ENCODE measurements at regions not wholly inside any gene's neighbourhood (a gene's known extent, or its start where the extent isn't known, plus 50 kb on each side); places are given as distances from the start of the nearest gene placed in this dataset.
A peak's percentile ranks its signal among the peaks of the same experiment; 100 is the strongest.
"Not testable (repeated sequence)": the region's sequence is repeated elsewhere in the genome, so short reads cannot be mapped to it uniquely, and the experiment has no call there.

- DNase-seq (ENCODE audit: low read depth): no peak
These were observed 214.0 kb upstream of the KLF14 start for GRCh38 chr7:130947792-130948580.

- DNase-seq (ENCODE audit: low read depth): no peak
These were observed 214.8 kb upstream of the KLF14 start for GRCh38 chr7:130948822-130949221.

GRCh38 chr7:130949550-130949949 lies 215.5 kb upstream of the KLF14 start:
- DNase-seq (ENCODE audit: low read depth): no peak

GRCh38 chr7:130950054-130950453 lies 216.0 kb upstream of the KLF14 start:
- no peak for DNase-seq (ENCODE audit: low read depth)

- no peak for DNase-seq (ENCODE audit: low read depth)
These were observed 216.7 kb upstream of the KLF14 start for GRCh38 chr7:130950741-130951140.

GRCh38 chr7:130951303-130951975 lies 217.4 kb upstream of the KLF14 start:
- no peak for DNase-seq (ENCODE audit: low read depth)

GRCh38 chr7:130951976-130952876 lies 218.2 kb upstream of the KLF14 start:
- DNase-seq (ENCODE audit: low read depth): no peak

- DNase-seq (ENCODE audit: low read depth): no peak
These were observed 219.2 kb upstream of the KLF14 start for GRCh38 chr7:130953196-130953595.

- DNase-seq (ENCODE audit: low read depth): no peak
These were observed 221.0 kb upstream of the KLF14 start for GRCh38 chr7:130954918-130955564.

GRCh38 chr7:130955565-130955919 lies 221.5 kb upstream of the KLF14 start:
- no peak for DNase-seq (ENCODE audit: low read depth)

- DNase-seq (ENCODE audit: low read depth): no peak
These were observed 222.6 kb upstream of the KLF14 start for GRCh38 chr7:130956417-130957136.

GRCh38 chr7:130957137-130957513 lies 223.1 kb upstream of the KLF14 start:
- DNase-seq (ENCODE audit: low read depth): peak; percentile 34

GRCh38 chr7:130957722-130958435 lies 223.9 kb upstream of the KLF14 start:
- not testable (repeated sequence) for DNase-seq (ENCODE audit: low read depth)

- no peak for DNase-seq (ENCODE audit: low read depth)
These were observed 224.8 kb upstream of the KLF14 start for GRCh38 chr7:130958846-130959245.

- DNase-seq (ENCODE audit: low read depth): no peak
These were observed 225.8 kb upstream of the KLF14 start for GRCh38 chr7:130959743-130960207.

- DNase-seq (ENCODE audit: low read depth): no peak
These were observed 226.4 kb upstream of the KLF14 start for GRCh38 chr7:130960208-130960988.

GRCh38 chr7:130961128-130961601 lies 227.2 kb upstream of the KLF14 start:
- DNase-seq (ENCODE audit: low read depth): peak; percentile 72

- no peak for DNase-seq (ENCODE audit: low read depth)
These were observed 228.1 kb upstream of the KLF14 start for GRCh38 chr7:130962109-130962508.

GRCh38 chr7:130963339-130963738 lies 229.3 kb upstream of the KLF14 start:
- DNase-seq (ENCODE audit: low read depth): no peak

GRCh38 chr7:130965515-130965914 lies 231.5 kb upstream of the KLF14 start:
- no peak for DNase-seq (ENCODE audit: low read depth)

All from T follicular helper cell (primary cell).